Head of caudate nucleus (tissue), 42 donors: ENCODE measurements at regions not wholly inside any gene's neighbourhood (a gene's known extent, or its start where the extent isn't known, plus 50 kb on each side); places are given as distances from the start of the nearest gene placed in this dataset.
"Not testable (repeated sequence)": the region's sequence is repeated elsewhere in the genome, so short reads cannot be mapped to it uniquely, and the experiment has no call there.

Experiments used
- DNase-seq, 42 donors: peaks; one replicate each; pipeline versions ENCODE4 v3.0.0 to v3.0.0-alpha.2; 2020 to 2021; ENCODE audit warnings: mixed read lengths in 7 of 42
- intact Hi-C: fragments of 100-400 bp; cut with DNase I; formaldehyde crosslinking; loops from one replicate; pipeline ENCODE4 v1.15.0; 2022

DNA sequence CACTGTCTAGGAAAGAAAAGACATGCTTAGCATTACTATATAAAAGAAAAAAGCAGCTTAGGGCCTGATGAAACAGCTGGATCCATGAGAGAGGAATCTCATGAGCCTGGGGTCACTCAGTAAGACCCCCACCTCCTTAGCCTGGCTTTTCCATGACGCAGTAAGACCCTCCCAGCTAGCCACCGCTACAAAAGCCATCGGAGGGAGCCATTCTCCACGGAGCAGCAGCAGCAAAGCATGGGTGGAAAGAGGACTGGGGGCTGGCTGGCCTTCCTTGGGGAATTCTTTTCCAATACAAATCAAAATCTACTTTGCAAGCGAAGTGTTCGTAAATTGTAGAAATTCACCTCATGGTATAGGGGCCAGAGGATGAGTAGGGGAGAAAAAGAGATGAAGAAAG is 91.8 kb downstream of the SOD2 start:
- no peak for DNase-seq
- intact Hi-C loops: no loop called here

DNA sequence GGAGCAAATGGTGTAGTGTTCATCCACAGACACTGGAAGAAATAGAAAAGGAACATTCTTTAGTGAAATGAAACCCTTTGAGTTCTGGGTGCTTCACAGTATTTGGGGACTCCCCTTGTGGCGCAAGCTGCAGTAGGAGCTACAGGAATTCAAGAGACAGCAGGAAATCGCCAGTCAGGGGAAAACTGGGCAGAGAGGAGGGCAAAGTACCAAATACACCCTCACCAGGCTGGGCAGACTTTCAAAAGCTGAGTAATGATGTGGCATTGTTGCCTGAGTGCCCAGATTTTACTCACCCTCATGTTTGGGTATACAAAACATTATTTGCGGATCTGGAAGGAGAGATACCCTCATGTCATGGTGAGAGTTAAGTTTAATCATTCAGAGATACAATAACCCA is 97.9 kb downstream of the SOD2 start:
- intact Hi-C loops: no loop called here
- DNase-seq: peak in 21 of 42 donors; percentile 6 to 77 (median 30)

DNA sequence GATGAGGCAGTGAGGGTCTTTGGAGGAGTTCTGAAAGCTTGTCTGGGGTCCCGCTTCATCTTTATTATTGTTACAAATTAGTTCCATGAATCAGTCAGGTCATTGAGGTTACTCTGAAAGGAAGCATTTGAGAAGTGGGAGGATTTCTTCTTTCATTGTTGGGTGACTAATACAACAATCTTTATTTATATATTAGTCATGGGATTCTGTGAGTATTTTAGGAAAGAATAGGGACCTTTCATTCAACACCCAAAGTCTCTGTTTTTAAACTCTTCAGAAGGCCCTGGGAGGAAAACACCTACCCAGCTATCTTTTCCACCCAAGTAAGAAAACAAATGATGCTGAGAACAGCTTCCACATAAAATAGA is 98.3 kb downstream of the SOD2 start:
- intact Hi-C loops: no loop called here
- peak in 1 of 42 donors; percentile 32 for DNase-seq

DNA sequence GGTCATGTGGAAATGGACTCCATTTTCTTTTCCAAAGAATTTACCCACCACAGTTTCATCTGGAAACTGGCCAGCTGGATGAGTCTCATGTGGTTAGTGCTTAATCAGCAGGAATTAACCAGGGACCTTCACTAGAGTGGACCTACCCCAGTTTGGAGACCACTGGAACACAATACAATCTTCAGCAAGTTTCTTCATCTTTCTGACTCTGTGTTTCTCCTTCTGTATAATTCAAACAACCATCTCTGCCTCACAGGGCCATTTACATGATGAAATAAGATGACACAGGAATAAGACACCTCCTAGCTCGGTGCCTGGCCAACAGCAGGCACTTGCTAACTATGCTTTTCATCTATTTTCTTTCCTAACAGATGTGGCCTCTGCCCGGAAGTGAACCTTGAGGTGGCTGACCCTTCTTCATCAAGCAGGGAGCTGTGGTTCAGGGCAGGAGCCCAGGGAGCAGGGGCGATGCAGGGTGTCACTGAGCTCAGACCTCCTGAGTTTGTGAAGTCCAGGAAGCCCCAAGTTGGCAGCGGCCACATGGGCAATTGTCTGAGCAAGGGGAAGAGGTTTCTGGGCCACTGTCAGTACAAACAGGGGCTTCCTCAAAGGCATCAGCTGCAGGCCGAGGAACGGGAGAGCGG is 98.8 kb downstream of the SOD2 start:
- DNase-seq: peak in 1 of 42 donors; percentile 34
- intact Hi-C loops: no loop called here

DNA sequence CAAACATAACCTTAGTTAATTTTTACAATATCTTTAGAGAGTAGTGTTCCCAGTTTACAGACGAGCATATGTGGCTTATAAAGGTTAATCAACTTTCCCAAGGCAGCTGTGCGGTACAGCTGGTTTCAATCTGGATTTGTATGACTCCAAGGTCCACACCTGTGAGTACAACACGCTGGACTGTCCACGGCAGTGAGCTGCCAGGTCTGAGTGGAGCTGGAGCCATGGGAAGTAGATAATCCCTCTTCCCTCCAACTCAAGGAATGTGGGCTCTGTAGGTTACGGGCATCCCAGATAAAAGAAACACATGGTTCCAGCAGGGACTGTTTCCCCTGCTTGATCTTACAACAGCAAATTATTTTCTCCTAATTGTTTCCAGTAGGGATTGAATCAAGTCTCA is 102.2 kb downstream of the SOD2 start:
- intact Hi-C loops: no loop called here
- DNase-seq: peak in 1 of 42 donors; percentile 27

DNA sequence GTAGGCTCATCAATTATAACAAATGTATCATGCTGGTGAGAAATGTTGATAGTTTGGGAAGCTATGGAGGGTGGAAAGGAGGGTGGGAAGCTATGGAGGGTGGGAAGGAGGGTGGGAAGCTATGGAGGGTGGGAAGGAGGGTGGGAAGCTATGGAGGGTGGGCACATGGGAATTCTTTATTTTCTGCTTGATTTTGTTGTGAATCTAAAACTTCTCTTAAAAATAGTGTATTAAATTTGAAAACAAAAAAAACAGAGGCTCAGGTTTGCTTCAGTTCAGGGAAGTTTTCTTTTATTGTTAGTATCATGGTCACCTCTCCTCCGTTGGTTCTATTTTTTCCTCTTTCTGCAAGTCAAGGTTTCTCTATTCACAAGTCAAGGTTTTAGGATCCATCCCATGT is 106.4 kb downstream of the SOD2 start:
- DNase-seq: no peak
- intact Hi-C loops: no loop called here

DNA sequence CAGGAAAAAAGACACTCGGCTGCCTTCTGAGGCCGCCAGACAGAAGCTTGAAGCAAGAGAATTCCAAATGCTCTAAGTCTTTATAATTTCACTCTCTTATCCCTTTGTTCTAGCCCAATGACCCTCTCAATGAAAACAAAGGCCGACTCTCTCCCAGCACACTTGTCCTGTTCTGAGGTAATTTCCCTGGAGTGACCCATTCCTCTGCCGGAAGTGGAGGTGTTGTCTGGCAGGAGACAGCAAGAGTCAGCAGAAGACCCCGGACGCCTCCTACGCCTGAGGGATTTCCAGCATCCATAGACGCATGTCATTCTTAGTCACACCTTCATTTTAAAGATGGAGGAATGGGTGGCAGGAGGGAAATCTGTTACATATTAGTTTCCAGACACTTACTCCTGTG is 110.3 kb downstream of the SOD2 start:
- DNase-seq: peak in 1 of 42 donors; percentile 28
- intact Hi-C loops: no loop called here

DNA sequence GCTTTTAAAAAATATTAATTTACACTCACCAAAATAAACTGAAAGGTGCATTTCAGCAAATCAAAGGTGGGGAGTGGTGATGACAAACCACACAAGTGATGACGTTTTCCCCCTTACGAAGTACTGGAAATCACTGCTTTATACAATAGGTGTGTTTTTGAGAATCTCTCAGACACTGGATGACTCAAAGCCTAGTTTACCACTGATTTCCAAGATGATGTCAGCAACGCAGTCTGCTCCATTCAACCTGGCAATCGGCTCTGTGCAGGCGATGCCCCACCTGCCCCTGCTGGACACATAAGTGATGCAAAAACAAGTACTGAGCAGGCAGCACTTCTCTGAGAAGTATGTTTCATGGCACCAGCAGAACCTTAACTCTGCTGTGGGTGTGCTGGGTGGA is 114.4 kb downstream of the SOD2 start:
- intact Hi-C loops: no loop called here
- peak in 1 of 42 donors; percentile 9 for DNase-seq

DNA sequence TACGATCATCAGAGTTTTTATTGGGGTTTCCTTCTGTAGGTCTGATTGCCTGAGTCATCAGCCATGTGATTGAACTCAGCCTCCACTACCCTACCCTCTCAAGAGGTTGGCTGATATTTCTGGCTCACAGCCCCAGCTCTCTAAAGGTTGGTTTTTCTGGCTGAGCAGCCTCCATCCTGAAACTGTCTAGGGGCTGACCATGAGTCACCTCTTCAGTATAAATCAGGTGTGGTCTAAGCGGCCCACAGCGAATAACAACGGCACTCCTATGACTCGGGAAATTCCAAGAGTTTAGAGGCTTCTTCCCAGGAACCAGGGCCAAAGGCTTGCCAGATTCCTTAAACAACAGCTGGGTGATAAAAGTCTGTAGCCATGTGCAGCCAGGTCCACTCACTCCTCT is 115.5 kb downstream of the SOD2 start:
- peak in 1 of 42 donors; percentile 35 for DNase-seq
- intact Hi-C loops: no loop called here

DNA sequence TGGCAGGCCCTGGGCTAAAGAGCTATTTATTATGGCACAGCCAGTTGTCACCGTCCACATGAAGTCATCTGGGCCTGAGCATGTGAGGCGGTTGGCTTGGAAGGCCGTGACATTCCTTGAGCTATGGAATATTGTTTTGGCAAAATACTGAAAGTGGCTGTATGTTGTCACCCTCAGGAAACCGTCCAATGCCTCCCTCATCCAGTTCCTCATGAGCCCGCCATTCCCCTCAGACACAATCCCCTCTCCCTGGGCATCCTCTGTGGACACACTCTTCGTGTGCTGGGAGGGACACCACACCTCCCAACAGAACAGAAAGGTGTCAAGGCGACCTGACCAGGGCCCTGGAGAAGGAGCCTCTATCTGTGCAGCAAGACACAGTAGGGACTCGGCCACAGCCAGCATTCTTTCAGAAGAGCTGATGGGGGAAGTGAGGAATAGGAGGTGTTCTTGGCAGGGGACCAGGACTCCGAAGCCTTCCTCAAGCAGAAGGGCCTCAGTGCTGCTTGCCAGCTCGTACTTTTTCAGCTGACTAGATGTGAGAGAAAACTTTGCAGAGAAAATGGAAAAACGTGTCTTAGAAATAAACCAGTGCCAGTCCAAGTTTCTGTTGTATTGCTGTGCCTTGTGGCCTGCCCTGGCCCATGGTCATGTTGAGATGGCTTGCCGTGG is 120.5 kb downstream of the SOD2 start:
- intact Hi-C loops: no loop called here
- DNase-seq: no peak

DNA sequence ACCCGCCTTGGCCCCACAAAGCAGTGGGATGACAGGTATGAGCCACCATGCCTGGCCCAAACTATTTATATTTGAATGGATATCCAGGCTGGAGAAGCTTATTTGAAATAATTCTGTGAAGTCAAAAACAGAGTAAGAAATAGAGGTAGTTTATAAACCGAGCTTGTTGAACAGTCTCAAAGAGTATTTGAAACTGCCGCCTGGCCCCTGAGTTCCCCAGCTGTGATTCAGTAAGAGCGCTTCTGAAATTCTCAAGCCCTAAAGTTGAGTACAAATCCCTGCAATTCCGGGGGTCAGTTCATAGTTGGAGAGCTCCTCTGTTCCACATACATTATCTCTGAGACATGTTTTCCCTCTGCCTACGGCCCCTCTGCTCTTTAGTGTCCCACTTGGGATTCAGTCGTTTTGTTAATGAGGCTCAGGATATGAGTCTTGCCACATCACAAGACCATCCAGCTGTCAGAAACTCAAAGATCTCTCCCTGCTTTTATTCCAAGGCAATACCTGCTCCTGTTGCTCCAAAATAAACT is 127.8 kb downstream of the SOD2 start:
- intact Hi-C loops: no loop called here

DNA sequence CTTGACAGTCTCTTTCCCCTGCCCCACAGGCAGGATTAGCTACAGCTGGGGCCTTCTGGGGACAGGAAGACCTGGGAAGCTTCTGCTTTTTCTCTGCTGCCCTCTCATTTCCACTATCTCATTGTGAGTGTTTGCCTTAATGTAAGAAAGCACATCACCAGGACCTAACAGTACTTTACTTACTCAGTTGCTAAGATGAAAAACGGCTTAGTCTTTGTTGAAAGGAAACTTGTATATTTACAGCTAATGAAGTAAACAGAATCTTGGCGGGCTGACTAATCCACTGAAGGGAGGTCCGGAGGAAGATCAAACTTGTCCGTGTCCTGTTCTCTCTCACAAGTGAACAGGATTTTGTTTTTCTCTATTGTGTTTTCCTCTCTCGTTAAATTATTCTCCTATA is 128.6 kb downstream of the SOD2 start:
- intact Hi-C loops: no loop called here
- no peak for DNase-seq

More for the DNA sequence above, 127.8 kb downstream of the SOD2 start:
- no peak for DNase-seq

DNA sequence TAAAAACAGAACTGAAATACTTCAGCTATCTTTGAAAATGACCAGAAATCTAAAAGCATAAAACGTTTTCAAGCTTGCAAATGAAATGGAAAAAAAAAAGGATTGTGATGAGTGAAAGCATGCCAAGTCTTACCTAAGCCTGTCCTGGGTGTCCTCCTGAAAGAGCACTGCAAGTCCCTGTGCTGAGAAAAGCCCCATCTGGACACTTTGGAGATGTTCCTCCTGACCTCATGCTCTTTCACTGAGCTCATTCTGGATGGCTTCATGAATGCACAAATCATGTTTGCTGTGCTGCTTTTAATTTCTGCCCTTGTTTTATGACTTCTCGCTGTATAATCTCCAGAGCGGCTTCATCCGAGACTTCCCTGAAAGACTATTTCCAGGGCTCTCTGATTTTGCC is 136.0 kb downstream of the SOD2 start:
- intact Hi-C loops: no loop called here

DNA sequence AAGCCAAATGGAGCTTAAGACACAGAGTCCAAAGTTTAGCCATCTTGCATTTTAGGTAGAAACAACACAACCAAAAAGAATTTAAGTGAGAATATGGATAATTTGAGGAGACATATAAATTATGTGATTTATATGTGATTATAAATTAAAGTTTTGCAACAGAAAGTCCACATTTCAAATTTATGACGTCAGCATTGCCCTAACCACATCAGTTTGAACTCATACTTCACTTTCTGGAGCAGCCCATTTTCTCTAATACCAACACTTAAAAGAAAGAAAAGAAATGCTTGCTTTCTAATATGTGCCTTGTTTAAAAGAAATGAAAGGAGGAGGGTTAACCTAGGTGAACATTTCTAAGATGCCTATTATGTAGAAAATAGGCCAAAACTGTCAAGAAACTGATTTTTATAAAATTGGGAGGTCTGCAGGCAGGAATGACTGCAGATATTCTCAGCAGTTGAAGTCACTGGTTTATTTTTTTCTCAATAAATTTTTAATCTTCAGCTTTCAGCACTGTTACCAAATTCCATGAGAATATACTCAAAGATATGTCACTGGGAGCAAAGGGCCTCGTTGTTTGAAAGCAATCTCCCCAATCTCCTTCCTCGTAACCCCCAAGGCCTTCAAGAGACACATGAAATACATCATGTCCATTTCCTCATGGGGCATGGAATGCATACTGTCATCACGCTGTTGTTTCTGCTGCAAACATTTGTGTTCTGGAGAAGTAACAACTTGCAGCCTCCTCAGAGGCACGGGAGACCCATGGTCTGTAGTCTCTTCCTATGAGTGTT is 137.8 kb downstream of the SOD2 start:
- no peak for DNase-seq
- intact Hi-C loops: no loop called here

More for the DNA sequence above, 136.0 kb downstream of the SOD2 start:
- no peak for DNase-seq

DNA sequence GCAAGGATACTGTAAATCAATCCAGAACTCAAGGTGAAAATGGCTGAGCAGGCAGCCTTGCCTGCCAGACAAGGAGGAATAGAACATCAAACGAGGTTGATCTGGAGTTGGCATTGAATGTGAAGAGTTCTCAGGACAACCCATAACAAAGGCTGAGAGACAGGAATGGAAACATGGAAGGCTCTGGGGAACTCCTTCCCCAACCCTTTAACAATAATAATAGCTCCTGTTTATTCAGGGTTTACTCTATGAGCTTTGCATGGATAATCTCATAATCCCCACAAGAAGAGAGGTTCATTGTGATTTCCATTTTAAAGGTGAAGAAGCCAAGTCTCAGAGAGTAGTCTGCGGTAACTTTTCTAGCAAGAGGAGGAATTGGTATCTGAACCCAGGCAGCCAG is 151.7 kb downstream of the SOD2 start:
- intact Hi-C loops: no loop called here
- DNase-seq: no peak

DNA sequence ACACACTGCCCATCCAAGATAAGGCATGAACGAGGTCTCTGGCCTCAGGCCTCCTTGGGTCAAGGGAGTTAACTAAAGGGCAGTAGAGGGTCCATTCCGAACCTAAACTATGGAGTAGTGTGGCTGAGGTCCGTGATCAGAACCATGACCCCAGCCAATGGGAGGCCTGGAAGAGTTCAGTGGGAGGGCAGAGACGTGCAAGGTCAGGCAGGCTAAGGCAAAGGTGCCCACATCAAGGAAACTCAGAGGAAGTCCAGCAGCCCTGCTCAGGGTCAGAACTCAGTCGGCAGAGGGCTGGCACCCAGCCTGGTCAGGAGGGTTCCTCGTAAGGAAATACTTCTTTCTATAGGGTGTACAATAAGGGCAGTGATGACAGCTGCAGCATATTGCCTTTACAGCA is 152.2 kb downstream of the SOD2 start:
- no peak for DNase-seq
- intact Hi-C loops: no loop called here

DNA sequence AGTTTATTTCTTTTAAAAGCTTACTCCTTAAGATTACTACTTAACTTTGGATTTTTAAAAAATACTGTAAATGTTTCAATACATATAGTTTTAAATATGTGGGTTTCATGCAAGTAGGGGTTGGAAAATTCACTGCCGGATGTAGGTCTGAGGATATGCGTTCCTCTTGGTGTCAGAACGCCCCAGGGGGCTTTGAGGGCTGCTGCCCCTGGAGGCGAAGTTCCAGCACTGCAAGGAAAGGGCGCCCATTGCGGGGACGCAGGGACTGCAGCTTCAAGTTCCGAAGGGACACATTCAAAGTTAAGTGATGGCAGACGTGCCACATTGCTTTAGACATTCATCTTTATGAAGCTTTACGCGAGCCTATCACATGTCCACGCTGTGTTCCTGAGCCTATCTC is 152.9 kb downstream of the SOD2 start:
- no peak for DNase-seq
- intact Hi-C loops: no loop called here

DNA sequence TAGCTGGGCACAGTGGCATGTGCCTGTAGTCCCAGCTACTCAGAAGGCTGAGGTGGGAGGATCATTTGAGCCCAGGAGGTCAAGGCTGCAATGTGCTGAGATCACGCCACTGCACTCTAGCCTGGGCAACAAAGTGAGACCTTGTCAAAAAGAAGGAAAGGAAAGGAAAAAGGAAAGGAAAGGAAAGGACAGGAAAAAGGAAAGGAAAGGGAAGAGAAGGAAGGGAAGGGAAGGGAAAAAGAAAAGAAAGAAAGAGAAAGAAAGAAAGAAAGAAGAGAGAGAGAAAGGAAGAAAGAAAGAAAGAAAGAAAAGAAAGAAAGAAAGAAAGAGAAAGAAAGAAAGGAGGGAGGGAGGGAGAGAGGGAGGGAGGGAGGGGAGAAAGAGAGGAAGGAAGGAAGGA is 155.0 kb downstream of the SOD2 start:
- intact Hi-C loops: not testable (repeated sequence)

DNA sequence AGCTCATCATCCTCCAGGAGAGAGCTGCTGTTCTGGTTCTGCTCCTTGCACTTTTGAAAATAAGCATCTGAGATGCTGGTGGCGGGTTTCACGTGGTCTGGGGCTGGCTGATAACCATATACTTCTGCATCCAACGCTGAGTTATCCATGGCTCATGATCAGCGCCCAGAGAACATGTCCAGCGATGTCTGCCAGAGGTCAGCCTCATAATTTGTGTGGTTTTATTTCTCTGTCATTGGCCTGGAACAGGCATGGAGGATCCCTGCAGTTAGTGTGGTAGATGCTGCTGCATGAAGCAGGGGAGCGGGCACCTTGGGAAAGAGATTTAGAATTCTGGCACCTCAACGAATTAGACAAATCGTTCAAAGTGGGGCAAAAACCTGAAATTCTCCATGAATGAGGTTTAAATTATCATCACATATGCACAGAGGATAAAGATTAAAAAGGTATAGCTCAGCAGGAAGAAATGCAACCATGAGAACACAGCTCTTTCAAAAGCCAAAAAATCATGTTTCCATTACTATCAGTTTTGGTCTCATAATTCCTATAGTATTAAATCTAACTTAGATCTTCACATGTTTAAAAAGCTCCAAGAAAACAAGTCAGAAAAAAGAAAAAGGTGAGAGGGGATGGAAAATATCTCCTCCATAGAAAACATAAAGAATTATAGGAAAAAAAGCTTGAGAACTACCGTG is 157.2 kb downstream of the SOD2 start:
- intact Hi-C loops: no loop called here
- no peak for DNase-seq

More for the DNA sequence above, 155.0 kb downstream of the SOD2 start:
- DNase-seq: not testable (repeated sequence)

DNA sequence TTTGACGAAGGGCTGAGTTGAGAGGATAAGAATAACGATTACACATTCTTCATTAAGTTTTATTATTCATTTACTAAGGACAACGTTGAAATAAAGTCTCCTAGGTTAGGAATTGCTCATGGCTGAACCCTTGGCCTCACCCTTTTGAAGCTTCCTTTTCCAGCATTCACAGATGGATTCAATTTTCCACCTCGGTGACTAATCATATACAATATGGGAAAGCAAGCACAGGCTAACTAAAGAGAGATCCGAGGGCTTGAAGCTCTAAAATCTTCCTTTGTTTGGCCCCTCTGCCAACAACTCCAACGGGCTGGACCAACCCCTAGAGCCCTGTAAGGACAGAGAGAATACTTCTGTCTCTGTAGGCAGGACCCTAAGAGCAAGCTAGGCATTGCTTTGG is 159.5 kb downstream of the SOD2 start:
- DNase-seq: no peak
- intact Hi-C loops: no loop called here
